Trophoblast cell (in vitro differentiated cells and primary cell): ENCODE measurements at regions not wholly inside any gene's neighbourhood (a gene's known extent, or its start where the extent isn't known, plus 50 kb on each side); places are given as distances from the start of the nearest gene placed in this dataset.

Source experiments
- DNase-seq, 2 donors: peaks; one replicate each; pipeline ENCODE4 v3.0.0-alpha.2; 2016
- H2AFZ ChIP-seq: 2 replicates; pipeline ENCODE4 v1.6.1; 2013; ENCODE audit warnings: low read length, moderate library complexity, mild to moderate bottlenecking; ENCODE audit not compliant: insufficient read depth, poor library complexity
- H2AK5ac ChIP-seq: 2 replicates; pipeline ENCODE4 v1.6.1; 2013; ENCODE audit warnings: mild to moderate bottlenecking, low read length
- H2BK120ac ChIP-seq: 2 replicates; pipeline ENCODE4 v1.6.1; 2013; ENCODE audit warnings: low read length, mild to moderate bottlenecking, moderate library complexity; ENCODE audit not compliant: insufficient read depth, poor library complexity
- H2BK12ac ChIP-seq: 2 replicates; pipeline ENCODE4 v1.6.1; 2013; ENCODE audit warnings: mild to moderate bottlenecking, low read length, moderate library complexity
- H2BK5ac ChIP-seq: 2 replicates; pipeline ENCODE4 v1.6.1; 2013; ENCODE audit warnings: low read length, low read depth, moderate library complexity, mild to moderate bottlenecking; ENCODE audit not compliant: poor library complexity
- H3K14ac ChIP-seq: 2 replicates; pipeline ENCODE4 v1.6.1; 2013; ENCODE audit warnings: mild to moderate bottlenecking, low read length
- H3K18ac ChIP-seq: 2 replicates; pipeline ENCODE4 v1.6.1; 2013; ENCODE audit warnings: mild to moderate bottlenecking, low read length
- H3K23ac ChIP-seq: 2 replicates; pipeline ENCODE4 v1.6.1; 2013; ENCODE audit warnings: low read length
- H3K27ac ChIP-seq: 2 replicates; pipeline ENCODE4 v1.5.1; 2013; ENCODE audit warnings: low read depth, mild to moderate bottlenecking, inconsistent platforms, low read length, moderate library complexity
- H3K27me3 ChIP-seq: 2 replicates; pipeline ENCODE4 v1.6.1; 2013; ENCODE audit warnings: inconsistent platforms, mild to moderate bottlenecking, low read length, moderate library complexity; ENCODE audit not compliant: insufficient read depth
- H3K36me3 ChIP-seq, 2 experiments: 1 replicate in 1 of 2; 2 replicates in 1 of 2; pipeline ENCODE4 v1.6.1; 2013; ENCODE audit warnings: low read length in 2 of 2, mild to moderate bottlenecking in 2 of 2, moderate library complexity in 1 of 2; ENCODE audit not compliant: insufficient read depth in 2 of 2, control insufficient read depth in 1 of 2
- H3K4ac ChIP-seq: 2 replicates; pipeline ENCODE4 v1.6.1; 2013; ENCODE audit warnings: low read depth, mild to moderate bottlenecking, low read length, moderate library complexity
- H3K4me1 ChIP-seq, 2 experiments: 1 replicate in 1 of 2; 2 replicates in 1 of 2; pipeline ENCODE4 v1.6.1; 2013; ENCODE audit warnings: low read length in 2 of 2, mild to moderate bottlenecking in 2 of 2, moderate library complexity in 1 of 2; ENCODE audit not compliant: insufficient read depth in 2 of 2, control insufficient read depth in 1 of 2
- H3K4me2 ChIP-seq: 2 replicates; pipeline ENCODE4 v1.6.1; 2013; ENCODE audit warnings: inconsistent platforms, mild to moderate bottlenecking, low read length, moderate library complexity
- H3K4me3 ChIP-seq: 2 replicates; pipeline ENCODE4 v1.5.1; 2013; ENCODE audit warnings: mild to moderate bottlenecking, low read depth, low read length, inconsistent platforms
- H3K79me1 ChIP-seq: one replicate; pipeline ENCODE4 v1.6.1; 2013; ENCODE audit warnings: low read length
- H3K79me2 ChIP-seq: 2 replicates; pipeline ENCODE4 v1.6.1; 2013; ENCODE audit warnings: low read length, mild to moderate bottlenecking; ENCODE audit not compliant: control insufficient read depth, insufficient read depth, poor library complexity
- H3K9ac ChIP-seq: 2 replicates; pipeline ENCODE4 v1.6.1; 2013; ENCODE audit warnings: mild to moderate bottlenecking, low read length
- H3K9me3 ChIP-seq: 2 replicates; pipeline ENCODE4 v1.6.1; 2013; ENCODE audit warnings: low read depth, mild to moderate bottlenecking, control low read depth, inconsistent platforms, low read length; ENCODE audit not compliant: insufficient read depth
- H4K12ac ChIP-seq: 2 replicates; pipeline ENCODE4 v1.6.1; 2013; ENCODE audit warnings: low read depth, mild to moderate bottlenecking, low read length, moderate library complexity
- H4K8ac ChIP-seq: 2 replicates; pipeline ENCODE4 v1.6.1; 2013; ENCODE audit warnings: low read depth, mild to moderate bottlenecking, low read length, moderate library complexity
- H4K91ac ChIP-seq: one replicate; pipeline ENCODE4 v1.6.1; 2013; ENCODE audit warnings: low read depth, mild to moderate bottlenecking, low read length, moderate library complexity
- WGBS: extraction: QIAGEN DNeasy Blood & Tissue Kit; methylation state at CpG from one replicate; pipeline ENCODE4 v1.1.7; 2013; ENCODE audit warnings: missing lambda C conversion rate; ENCODE audit not compliant: insufficient read length, insufficient coverage; ENCODE audit errors: extremely low coverage; 5-methylcytosine and 5-hydroxymethylcytosine counted together

GRCh38 chr15:96687388-96688107 lies 357.0 kb downstream of the NR2F2 start:
- H4K8ac ChIP-seq, result no peak overlapping the region
- H3K9ac ChIP-seq, result no peak overlapping the region
- H3K18ac ChIP-seq, result no peak overlapping the region
- no peak overlapping the region for H3K4me2 ChIP-seq
- no peak overlapping the region for H4K12ac ChIP-seq
- H3K4me3 ChIP-seq, result no peak overlapping the region
- H2BK5ac ChIP-seq, result no peak overlapping the region
- H4K91ac ChIP-seq, result no peak overlapping the region
- no peak for DNase-seq
- H3K23ac ChIP-seq, result no peak overlapping the region
- H3K9me3 ChIP-seq, result no peaks in the 10 kb centered on the region
- H2AFZ ChIP-seq, result no peak overlapping the region
- H2BK120ac ChIP-seq, result no peak overlapping the region
- H2BK12ac ChIP-seq, result no peak overlapping the region
- H3K27me3 ChIP-seq, result no peaks in the 10 kb centered on the region
- no peak overlapping the region for H3K4ac ChIP-seq
- no peaks in the 10 kb centered on the region for H3K79me1 ChIP-seq
- H3K4me1 ChIP-seq, result no peaks in the 10 kb centered on the region
- H3K27ac ChIP-seq, result no peak overlapping the region
- H3K36me3 ChIP-seq, result no peaks in the 10 kb centered on the region
- no peak overlapping the region for H3K14ac ChIP-seq
- no CpG with 5 or more reads among the region's 5 CpGs for whole genome bisulfite sequencing
- no peak overlapping the region for H2AK5ac ChIP-seq
- H3K79me2 ChIP-seq, result no peaks in the 10 kb centered on the region

- Histone ChIP-seq H3K79me2 (no peaks in the 10 kb centered on the region), H2BK120ac (no peak overlapping the region), H3K27ac (no peak overlapping the region), H3K9me3 (no peaks in the 10 kb centered on the region), H3K9ac (no peak overlapping the region), H4K12ac (no peak overlapping the region), H3K18ac (no peak overlapping the region), H3K4me2 (no peak overlapping the region), H4K8ac (no peak overlapping the region), H3K4me1 (peaks cover 0 to 7% of the 10 kb centered on the region in 2 experiments), H3K79me1 (no peaks in the 10 kb centered on the region), H3K4me3 (no peak overlapping the region), H3K36me3 (no peaks in the 10 kb centered on the region), H2BK12ac (no peak overlapping the region), H2BK5ac (no peak overlapping the region), H2AK5ac (no peak overlapping the region), H3K27me3 (no peaks in the 10 kb centered on the region), H2AFZ (no peak overlapping the region), H4K91ac (no peak overlapping the region), H3K14ac (no peak overlapping the region), H3K4ac (no peak overlapping the region), H3K23ac (no peak overlapping the region)
- DNase-seq, result no peak
- WGBS, result no CpG with 5 or more reads among the region's 3 CpGs
Measured at GRCh38 chr15:96690733-96691132, 360.2 kb downstream of the NR2F2 start.

DNA sequence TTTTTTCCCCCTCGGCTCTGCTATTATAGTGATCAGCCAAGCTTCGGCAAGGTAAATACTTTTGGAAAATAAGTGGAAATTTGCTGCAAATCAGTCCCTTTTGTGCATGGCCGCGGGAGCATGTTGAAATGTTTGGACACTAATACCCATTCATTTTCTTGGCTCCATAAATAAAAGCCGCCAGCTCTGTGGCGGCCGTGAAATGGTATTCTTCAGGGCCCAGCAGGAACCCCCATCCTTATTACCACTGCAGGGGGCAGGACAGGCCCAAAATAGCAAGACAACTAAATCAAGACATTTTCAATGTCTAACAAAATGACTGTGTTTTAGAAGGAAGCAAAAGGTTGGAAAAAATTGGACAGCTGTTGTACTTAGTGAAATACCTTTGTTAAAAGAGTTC lies 362.3 kb downstream of the NR2F2 start:
- no peak overlapping the region for H3K9ac ChIP-seq
- no peak overlapping the region for H3K14ac ChIP-seq
- H4K12ac ChIP-seq, result no peak overlapping the region
- H4K91ac ChIP-seq, result no peak overlapping the region
- no peaks in the 10 kb centered on the region for H3K79me2 ChIP-seq
- H3K9me3 ChIP-seq, result no peaks in the 10 kb centered on the region
- H2BK120ac ChIP-seq, result no peak overlapping the region
- H3K4me2 ChIP-seq, result no peak overlapping the region
- H3K4ac ChIP-seq, result no peak overlapping the region
- no peaks in the 10 kb centered on the region for H3K79me1 ChIP-seq
- H2AK5ac ChIP-seq, result no peak overlapping the region
- H3K27me3 ChIP-seq, result no peaks in the 10 kb centered on the region
- H3K4me1 ChIP-seq, result peaks cover 0 to 7% of the 10 kb centered on the region in 2 experiments
- no peak overlapping the region for H3K23ac ChIP-seq
- H2AFZ ChIP-seq, result no peak overlapping the region
- no peak overlapping the region for H2BK5ac ChIP-seq
- DNase-seq, result no peak
- no peak overlapping the region for H2BK12ac ChIP-seq
- no peak overlapping the region for H4K8ac ChIP-seq
- H3K36me3 ChIP-seq, result no peaks in the 10 kb centered on the region
- no CpG with 5 or more reads among the region's 7 CpGs for WGBS
- H3K18ac ChIP-seq, result no peak overlapping the region
- H3K27ac ChIP-seq, result no peak overlapping the region
- no peak overlapping the region for H3K4me3 ChIP-seq

- Histone ChIP-seq H3K4ac (no peak overlapping the region), H3K14ac (no peak overlapping the region), H2BK120ac (no peak overlapping the region), H4K91ac (no peak overlapping the region), H3K27me3 (no peaks in the 10 kb centered on the region), H3K4me3 (no peak overlapping the region), H3K9me3 (no peaks in the 10 kb centered on the region), H4K8ac (no peak overlapping the region), H3K27ac (no peak overlapping the region), H3K36me3 (no peaks in the 10 kb centered on the region), H2BK12ac (no peak overlapping the region), H3K18ac (no peak overlapping the region), H3K4me1 (peaks cover 0 to 7% of the 10 kb centered on the region in 2 experiments), H3K79me2 (no peaks in the 10 kb centered on the region), H3K4me2 (no peak overlapping the region), H4K12ac (no peak overlapping the region), H2AFZ (no peak overlapping the region), H2AK5ac (no peak overlapping the region), H2BK5ac (no peak overlapping the region), H3K23ac (no peak overlapping the region), H3K9ac (no peak overlapping the region), H3K79me1 (no peaks in the 10 kb centered on the region)
- no peak for DNase-seq
- WGBS, result no CpG with 5 or more reads among the region's 2 CpGs
Measured at GRCh38 chr15:96693515-96693914, 363.0 kb downstream of the NR2F2 start.
